Panc1 (cell line): ENCODE measurements at regions not wholly inside any gene's neighbourhood (a gene's known extent, or its start where the extent isn't known, plus 50 kb on each side); places are given as distances from the start of the nearest gene placed in this dataset.

Experiments used
- ATAC-seq: fragments of 200-7000 bp; cut with Tn5 transposase; 2 replicates; pipeline ENCODE4 v1.9.1; 2020; ENCODE audit warnings: mild to moderate bottlenecking, moderate library complexity
- BruUV-seq: library from RNA; stranded (reverse); fragments of 400-500 nt; replicated peaks from 2 replicates; lab custom pipeline; 2021; lab: Mats Ljungman, UMichigan
- CTCF ChIA-PET: fragments of 300-600 bp; sonication (Branson Sonifier 250); formaldehyde crosslinking; loops from one replicate; lab custom pipeline; 2022; ENCODE audit warnings: antibody characterized with exemption; lab: Charles Lee
- POLR2A ChIA-PET: fragments of 300-600 bp; sonication (Branson Sonifier 250); formaldehyde crosslinking; loops from one replicate; lab custom pipeline; 2022; ENCODE audit warnings: antibody characterized with exemption; lab: Charles Lee
- DNase-seq: peaks from one replicate; pipeline ENCODE4 v3.0.0-alpha.2; 2010; ENCODE audit warnings: low read depth, low spot score
- H3K27ac ChIP-seq: 2 replicates; pipeline ENCODE4 v1.5.1; 2011; ENCODE audit warnings: mild to moderate bottlenecking, low read length, inconsistent platforms
- H3K27me3 ChIP-seq: fragments of 200-500 bp; sonication (Bioruptor generic); 2 replicates; pipeline ENCODE4 v1.6.0; 2014; ENCODE audit warnings: low read length, inconsistent platforms; ENCODE audit not compliant: control insufficient read depth, insufficient read depth
- H3K36me3 ChIP-seq: fragments of 200-500 bp; sonication (Bioruptor generic); 2 replicates; pipeline ENCODE4 v1.5.1; 2014; ENCODE audit warnings: inconsistent platforms, mild to moderate bottlenecking, low read length, moderate library complexity; ENCODE audit not compliant: control insufficient read depth, insufficient read depth
- H3K4me1 ChIP-seq: 2 replicates; pipeline ENCODE4 v1.5.1; 2011; ENCODE audit warnings: inconsistent platforms, mild to moderate bottlenecking, low read length, moderate library complexity; ENCODE audit not compliant: control insufficient read depth, insufficient read depth
- H3K4me3 ChIP-seq, 2 experiments: 2 replicates each; pipeline ENCODE4 v1.5.1; 2011 to 2012; ENCODE audit warnings: low read depth in 2 of 2, low read length in 2 of 2, mild to moderate bottlenecking in 2 of 2, inconsistent platforms in 1 of 2, moderate library complexity in 1 of 2
- H3K9me3 ChIP-seq: fragments of 200-500 bp; sonication (Bioruptor generic); 2 replicates; pipeline ENCODE4 v1.5.1; 2014; ENCODE audit warnings: low read depth, mild to moderate bottlenecking, inconsistent platforms, low read length, moderate library complexity; ENCODE audit not compliant: control insufficient read depth, insufficient read depth
- CTCF ChIP-seq: fragments of 450-650 bp; IDR thresholded peaks from 2 replicates; pipeline ENCODE4 v1.5.1; 2017; ENCODE audit warnings: mild to moderate bottlenecking
- POLR2AphosphoS5 ChIP-seq: IDR thresholded peaks from 2 replicates; pipeline ENCODE4 v1.6.1; 2012; ENCODE audit warnings: mild to moderate bottlenecking, low read depth, low read length, moderate library complexity
- SIN3A ChIP-seq: IDR thresholded peaks from 2 replicates; pipeline ENCODE4 v1.6.1; 2012; ENCODE audit warnings: low read depth, mild to moderate bottlenecking, low read length, moderate library complexity, borderline replicate concordance; ENCODE audit not compliant: insufficient read depth
- TCF7L2 ChIP-seq: IDR thresholded peaks from 2 replicates; pipeline ENCODE4 v1.6.1; 2011; ENCODE audit warnings: mild to moderate bottlenecking, low read depth, low read length, inconsistent platforms
- in situ Hi-C: cut with HindIII; loops from 2 replicates; pipeline ENCODE4 v1.10.0; 2016; ENCODE audit warnings: low sequenced_read_pairs, low pct_unique_long_range_greater_than_20kb
- intact Hi-C: fragments of 100-400 bp; cut with micrococcal nuclease; formaldehyde crosslinking; loops from one replicate; pipeline ENCODE4 v1.10.0; 2022; ENCODE audit not compliant: unreplicated experiment
- TF ChIP-seq, protein P1 (sequence below), 2 experiments: IDR thresholded peaks; 2 replicates each; pipeline ENCODE4 v1.6.1; 2011 to 2012; ENCODE audit warnings: low read depth in 2 of 2, control low read depth in 1 of 2, low read length in 1 of 2, mild to moderate bottlenecking in 1 of 2, moderate library complexity in 1 of 2; ENCODE audit not compliant: insufficient read depth in 1 of 2

- no peak for DNase-seq
- TF ChIP-seq, protein P1, sequence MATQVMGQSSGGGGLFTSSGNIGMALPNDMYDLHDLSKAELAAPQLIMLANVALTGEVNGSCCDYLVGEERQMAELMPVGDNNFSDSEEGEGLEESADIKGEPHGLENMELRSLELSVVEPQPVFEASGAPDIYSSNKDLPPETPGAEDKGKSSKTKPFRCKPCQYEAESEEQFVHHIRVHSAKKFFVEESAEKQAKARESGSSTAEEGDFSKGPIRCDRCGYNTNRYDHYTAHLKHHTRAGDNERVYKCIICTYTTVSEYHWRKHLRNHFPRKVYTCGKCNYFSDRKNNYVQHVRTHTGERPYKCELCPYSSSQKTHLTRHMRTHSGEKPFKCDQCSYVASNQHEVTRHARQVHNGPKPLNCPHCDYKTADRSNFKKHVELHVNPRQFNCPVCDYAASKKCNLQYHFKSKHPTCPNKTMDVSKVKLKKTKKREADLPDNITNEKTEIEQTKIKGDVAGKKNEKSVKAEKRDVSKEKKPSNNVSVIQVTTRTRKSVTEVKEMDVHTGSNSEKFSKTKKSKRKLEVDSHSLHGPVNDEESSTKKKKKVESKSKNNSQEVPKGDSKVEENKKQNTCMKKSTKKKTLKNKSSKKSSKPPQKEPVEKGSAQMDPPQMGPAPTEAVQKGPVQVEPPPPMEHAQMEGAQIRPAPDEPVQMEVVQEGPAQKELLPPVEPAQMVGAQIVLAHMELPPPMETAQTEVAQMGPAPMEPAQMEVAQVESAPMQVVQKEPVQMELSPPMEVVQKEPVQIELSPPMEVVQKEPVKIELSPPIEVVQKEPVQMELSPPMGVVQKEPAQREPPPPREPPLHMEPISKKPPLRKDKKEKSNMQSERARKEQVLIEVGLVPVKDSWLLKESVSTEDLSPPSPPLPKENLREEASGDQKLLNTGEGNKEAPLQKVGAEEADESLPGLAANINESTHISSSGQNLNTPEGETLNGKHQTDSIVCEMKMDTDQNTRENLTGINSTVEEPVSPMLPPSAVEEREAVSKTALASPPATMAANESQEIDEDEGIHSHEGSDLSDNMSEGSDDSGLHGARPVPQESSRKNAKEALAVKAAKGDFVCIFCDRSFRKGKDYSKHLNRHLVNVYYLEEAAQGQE (IDR thresholded peaks at IDR 0.05; ENCODE audit: insufficient read depth in 1 of 2, low read depth in 2 of 2, low read length in 1 of 2) = no peak
- no peak for TF ChIP-seq CTCF
- no peak for TF ChIP-seq POLR2AphosphoS5
- TF ChIP-seq TCF7L2 = no peak
- TF ChIP-seq SIN3A = no peak
- H3K4me1 ChIP-seq = peaks cover 17% of the 10 kb centered on the region
- ChIA-PET POLR2A (no interaction called here), CTCF (interaction anchor here (0.5 to 0.6 kb wide), 2 partner anchors 16 to 45 kb away, joined by 3 to 5 read pairs; no protein-coding TSS in a partner anchor)
- BruUV-seq = no TSS peak
- intact Hi-C loops (no loop called here), in situ Hi-C loops (no loop called here)
- no peak overlapping the region for H3K4me3 ChIP-seq
- H3K36me3 ChIP-seq = no peaks in the 10 kb centered on the region
- no peaks in the 10 kb centered on the region for H3K27me3 ChIP-seq
- no peaks in the 10 kb centered on the region for H3K9me3 ChIP-seq
- H3K27ac ChIP-seq = no peak overlapping the region
- ATAC-seq = no peak
Measured at GRCh38 chr1:22225858-22226589, 83.1 kb upstream of the WNT4 start.

GRCh38 chr1:22228074-22228473, 85.2 kb upstream of the WNT4 start:
- peaks cover 17% of the 10 kb centered on the region for H3K4me1 ChIP-seq
- no peak overlapping the region for H3K4me3 ChIP-seq
- in situ Hi-C loops = no loop called here
- BruUV-seq = no TSS peak
- no peaks in the 10 kb centered on the region for H3K36me3 ChIP-seq
- ChIA-PET POLR2A (no interaction called here), CTCF (no interaction called here)
- intact Hi-C loops = no loop called here
- H3K9me3 ChIP-seq = no peaks in the 10 kb centered on the region
- no peaks in the 10 kb centered on the region for H3K27me3 ChIP-seq
- H3K27ac ChIP-seq = no peak overlapping the region
- DNase-seq (no peak), ATAC-seq (no peak)
- TF ChIP-seq POLR2AphosphoS5 (no peak), CTCF (no peak), TCF7L2 (no peak), SIN3A (no peak)
- TF ChIP-seq, protein P1 (IDR thresholded peaks at IDR 0.05; ENCODE audit: insufficient read depth in 1 of 2, low read depth in 2 of 2, low read length in 1 of 2) = no peak
